DMS153 treated with DMSO at 0.1 percent for 48 hours (cell line): ENCODE measurements at regions not wholly inside any gene's neighbourhood (a gene's known extent, or its start where the extent isn't known, plus 50 kb on each side); places are given as distances from the start of the nearest gene placed in this dataset.
"Not testable (repeated sequence)": the region's sequence is repeated elsewhere in the genome, so short reads cannot be mapped to it uniquely, and the experiment has no call there.

Source experiments
- DNase-seq: peaks from one replicate; lab custom pipeline; 2025; ENCODE audit not compliant: unreplicated experiment; lab: John Stamatoyannopoulos, UW

DNA sequence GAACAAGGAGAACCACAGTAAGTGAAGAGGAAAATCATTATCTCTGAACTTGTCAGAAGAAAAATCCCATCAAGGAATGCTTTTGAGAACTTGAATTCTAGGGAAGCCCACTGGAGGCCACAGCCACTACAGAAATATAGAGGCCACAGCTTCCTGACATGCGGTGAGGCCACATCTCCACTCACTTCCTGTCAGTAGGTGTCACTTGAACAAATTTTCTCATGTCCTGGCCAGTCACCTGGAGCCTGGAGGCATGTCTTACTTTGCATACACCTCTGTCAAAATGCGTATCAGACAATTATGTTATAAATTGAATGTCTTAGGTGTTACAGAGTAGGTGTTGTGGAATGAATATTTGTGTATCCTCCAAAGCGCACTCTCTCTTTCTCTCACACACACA lies 370.3 kb downstream of the DAD1 start:
- no peak for DNase-seq

DNA sequence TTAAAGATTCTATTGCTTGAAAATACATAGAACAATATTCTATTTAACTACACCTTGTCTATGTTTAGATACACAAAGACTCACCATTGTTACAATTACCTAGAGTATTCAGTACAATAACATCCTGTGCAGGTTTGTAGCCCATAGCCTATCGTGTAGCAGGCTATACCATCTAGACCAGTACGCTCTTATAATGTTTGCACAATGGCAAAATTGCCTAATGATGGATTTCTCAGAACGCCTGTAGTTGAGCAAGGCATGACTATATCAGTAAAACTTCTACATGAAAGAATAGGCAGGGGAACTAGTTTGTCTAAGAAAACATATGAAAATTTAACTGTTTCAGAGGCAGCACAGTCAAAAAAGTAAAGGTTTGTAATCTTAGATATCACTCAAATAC lies 375.9 kb downstream of the DAD1 start:
- no peak for DNase-seq

- no peak for DNase-seq
Observed at GRCh38 chr14:22210906-22211305, 378.1 kb downstream of the DAD1 start.

DNA sequence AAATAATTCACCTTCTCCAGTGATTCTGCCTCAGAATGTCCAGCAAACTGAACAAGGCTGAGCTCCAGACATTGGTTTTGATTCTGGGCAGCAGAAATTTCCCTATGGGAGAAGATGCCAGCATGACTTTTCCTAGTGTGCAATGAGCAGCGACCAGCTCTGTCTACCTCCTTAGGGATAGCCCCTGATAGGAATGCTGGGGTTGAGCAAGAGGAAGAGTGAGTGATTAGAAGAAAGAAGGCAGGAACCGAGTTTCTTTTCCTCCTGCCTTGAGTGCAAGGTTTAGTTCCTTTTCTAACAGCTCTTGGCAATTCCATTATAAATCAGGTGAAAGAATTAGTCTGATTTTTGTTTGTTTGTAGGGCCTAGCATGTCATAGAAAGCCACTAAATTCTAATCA lies 379.0 kb downstream of the DAD1 start:
- DNase-seq, result no peak

DNA sequence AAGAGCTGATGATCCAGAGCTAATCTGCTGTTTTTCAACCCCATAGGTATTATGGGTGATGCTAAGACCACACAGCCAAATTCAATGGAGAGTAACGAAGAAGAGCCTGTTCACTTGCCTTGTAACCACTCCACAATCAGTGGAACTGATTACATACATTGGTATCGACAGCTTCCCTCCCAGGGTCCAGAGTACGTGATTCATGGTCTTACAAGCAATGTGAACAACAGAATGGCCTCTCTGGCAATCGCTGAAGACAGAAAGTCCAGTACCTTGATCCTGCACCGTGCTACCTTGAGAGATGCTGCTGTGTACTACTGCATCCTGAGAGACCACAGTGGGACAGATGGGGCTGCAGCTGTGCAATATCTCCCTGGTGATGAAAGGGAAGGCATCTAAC lies 386.0 kb downstream of the DAD1 start:
- DNase-seq, result no peak

DNA sequence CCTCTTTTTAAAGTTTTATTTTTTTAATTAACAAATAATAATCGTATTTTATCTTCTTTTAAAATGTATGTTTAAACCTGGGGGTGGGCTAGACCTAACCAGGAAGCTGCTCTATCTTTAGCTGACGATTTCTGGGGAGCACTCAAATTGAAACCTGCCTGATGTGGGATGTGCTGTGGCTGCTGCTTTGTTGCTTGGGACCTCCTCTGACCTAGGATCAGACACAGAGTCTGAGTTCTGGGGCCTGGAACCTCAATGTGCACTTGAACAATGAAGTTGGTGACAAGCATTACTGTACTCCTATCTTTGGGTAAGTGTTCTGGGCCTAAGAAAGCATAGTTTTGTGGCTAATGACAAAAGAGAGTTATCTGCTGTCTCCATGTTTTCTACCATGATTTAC lies 386.7 kb downstream of the DAD1 start:
- DNase-seq, result no peak

DNA sequence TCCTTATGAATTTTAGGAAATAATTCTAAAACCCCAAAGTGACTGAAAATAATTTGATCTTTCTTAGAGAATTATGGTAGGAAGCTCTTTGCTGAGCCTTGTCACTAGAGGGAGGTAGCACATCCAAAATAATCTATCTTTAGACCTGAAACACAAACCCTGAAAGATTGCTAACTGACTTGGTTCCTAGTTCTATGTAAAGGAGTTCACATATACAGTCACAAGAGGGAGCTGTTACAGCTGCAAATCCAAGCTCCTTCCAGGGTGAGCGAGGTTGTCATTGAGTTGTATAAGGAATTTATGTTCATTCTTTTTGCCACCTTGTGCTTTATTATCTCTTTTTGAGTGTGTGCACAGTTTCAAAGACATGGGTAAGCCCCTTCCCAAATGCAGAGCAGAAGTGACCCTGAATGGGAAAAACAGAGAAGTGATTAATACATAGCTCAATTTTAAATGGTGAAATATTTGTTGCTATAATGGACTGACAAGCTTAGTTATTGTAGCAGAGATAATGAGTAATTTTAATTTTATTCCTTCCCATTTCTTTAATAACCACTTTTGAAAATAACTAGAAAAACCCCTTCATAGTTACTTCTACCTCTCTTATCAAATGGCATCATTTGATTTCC lies 387.9 kb downstream of the DAD1 start:
- no peak for DNase-seq

- not testable (repeated sequence) for DNase-seq
Observed at GRCh38 chr14:22200131-22200530, 388.9 kb downstream of the DAD1 start.

GRCh38 chr14:22194664-22195063 lies 394.4 kb downstream of the DAD1 start:
- DNase-seq, result no peak

GRCh38 chr14:22190411-22191191 lies 398.4 kb downstream of the DAD1 start:
- no peak for DNase-seq

DNA sequence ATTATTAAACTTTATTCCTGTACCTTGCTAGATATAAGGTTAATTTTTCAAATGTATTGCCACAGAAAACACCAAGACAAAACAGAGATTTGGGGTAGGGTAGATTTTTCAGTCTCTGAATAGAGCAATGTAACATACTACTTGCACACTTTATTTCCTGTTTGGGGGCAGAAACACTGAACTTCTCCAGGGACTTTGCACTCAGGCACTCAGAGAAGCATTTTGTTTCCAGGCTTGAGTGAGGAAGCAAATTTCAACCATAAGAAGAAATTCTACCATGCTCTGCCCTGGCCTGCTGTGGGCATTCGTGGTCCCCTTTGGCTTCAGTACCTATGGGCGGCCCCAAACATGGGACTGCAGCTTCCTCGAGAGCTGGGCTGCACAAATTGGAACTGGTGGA lies 399.1 kb downstream of the DAD1 start:
- DNase-seq, result no peak

DNA sequence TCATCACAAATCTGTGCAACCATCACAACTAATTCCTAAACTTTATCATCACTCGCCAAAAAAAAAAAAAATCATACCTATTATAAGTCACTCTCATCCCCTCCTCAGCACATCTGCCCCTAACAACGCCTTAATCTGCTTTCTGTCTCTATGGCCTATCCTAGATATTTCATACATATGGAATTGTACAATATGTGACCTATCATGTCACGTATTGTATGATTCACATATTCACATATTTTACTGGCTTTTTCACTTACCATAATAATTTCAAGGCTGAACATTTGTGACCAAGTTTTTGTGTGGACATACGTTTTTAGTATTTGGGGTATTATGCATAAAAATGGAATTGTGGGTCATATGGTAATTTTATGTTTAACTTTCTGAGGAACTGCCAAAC lies 400.7 kb downstream of the DAD1 start:
- no peak for DNase-seq

- DNase-seq, result no peak
Observed at GRCh38 chr14:22185789-22186188, 403.2 kb downstream of the DAD1 start.

DNA sequence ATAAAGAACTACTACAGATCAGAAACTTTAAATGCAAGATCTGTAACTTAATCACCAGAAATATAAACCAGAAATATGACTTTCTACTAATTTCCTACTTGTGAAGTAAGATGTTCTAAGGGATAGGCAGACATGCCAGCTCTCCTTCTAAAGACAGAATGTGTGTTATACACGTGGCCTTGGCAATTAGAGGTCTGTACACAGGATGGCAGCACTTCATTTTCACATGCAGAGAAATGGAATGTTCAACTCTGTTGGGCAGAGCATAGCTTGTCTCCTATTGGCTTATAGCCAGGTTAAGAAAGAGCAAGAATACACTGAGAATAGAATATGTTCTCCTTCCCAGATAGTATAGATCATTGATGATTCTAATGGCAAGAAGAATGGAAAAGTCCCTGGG lies 403.8 kb downstream of the DAD1 start:
- DNase-seq, result no peak

DNA sequence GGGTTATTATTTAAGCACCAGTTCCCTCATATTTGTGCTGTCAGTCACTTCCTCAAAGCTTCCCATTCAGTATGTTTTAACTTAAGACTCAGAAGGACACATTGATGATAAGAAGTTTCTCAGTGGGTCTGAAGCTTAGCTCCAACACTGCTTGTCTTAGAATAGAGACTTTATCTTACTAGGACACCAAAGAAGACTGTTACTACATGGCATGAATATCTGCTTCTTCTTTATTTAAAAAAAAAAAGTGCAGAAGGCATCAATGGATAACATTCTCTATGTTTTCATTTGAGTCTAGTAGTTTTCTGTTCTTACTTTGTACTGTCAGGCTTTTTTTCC lies 404.2 kb downstream of the DAD1 start:
- DNase-seq, result no peak

DNA sequence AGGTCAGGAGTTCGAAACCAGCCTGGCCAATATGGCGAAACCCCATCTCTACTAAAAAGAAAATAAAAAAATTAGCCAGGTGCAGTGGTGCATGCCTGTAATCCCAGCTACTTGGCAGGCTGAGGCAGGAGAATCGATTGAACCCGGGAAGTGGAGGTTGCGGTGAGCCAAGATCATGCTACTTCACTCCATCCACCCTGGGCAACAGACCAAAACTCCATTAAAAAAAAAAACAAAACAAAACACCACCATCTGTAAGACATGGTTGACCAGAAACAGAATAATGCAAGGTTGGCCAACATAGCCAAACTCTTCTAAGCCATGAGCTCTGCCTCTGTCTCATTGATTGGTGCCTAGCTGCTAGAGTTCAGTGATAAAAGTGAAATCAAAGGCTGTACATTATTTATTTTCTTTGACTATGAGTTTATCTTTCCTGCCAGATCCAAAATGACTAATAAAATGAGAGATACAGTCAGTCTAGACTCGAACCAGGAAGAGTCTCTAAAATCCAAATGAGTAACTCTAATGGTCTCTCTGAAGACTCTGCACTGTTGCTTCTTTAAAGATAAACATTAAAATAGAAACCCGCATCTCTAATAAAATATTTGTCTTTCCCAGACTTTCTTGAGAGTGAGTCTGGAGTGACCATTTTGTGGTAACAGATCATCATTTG lies 404.7 kb downstream of the DAD1 start:
- no peak for DNase-seq

- DNase-seq, result no peak
Observed at GRCh38 chr14:22180045-22180444, 409.0 kb downstream of the DAD1 start.

DNA sequence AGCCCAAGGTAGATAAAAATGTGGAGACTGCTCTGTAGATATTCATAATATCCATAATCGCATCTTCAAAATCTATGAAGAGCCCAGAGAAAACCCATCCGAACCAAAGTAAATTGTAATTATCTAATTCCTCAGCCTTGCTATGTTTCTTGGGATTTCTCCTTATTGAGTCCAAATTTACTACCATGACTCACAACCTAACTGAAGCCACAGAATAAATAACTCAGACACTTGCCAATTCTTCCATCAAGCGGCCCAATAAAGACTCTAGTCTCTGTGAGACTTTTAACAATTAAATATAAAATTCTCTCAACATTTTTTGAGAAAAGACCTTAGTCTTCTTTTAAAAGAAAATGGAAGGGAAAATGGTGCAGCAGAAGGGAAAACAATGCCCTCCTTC lies 409.8 kb downstream of the DAD1 start:
- DNase-seq, result no peak

GRCh38 chr14:22178333-22178839 lies 410.6 kb downstream of the DAD1 start:
- no peak for DNase-seq

- DNase-seq, result no peak
Observed at GRCh38 chr14:22177870-22178269, 411.2 kb downstream of the DAD1 start.

DNA sequence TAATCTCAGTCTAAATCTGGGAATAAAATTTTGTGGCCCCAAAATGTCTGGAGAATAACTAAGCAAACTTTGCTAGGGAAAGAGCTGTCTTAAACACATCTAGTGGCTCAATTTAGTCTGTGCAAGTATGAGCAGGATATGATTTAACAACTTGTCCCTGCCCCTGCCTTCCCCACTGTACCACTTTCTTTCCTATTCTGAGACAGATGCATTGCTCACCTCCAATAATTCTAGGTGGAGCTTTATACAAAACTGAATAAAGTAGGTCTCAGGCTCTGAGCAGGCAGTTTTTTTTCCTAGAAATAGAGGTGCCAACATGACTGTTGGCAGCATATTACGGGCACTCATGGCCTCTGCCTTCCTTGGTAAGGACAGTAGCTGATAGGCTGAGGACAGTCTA lies 412.1 kb downstream of the DAD1 start:
- no peak for DNase-seq

DNA sequence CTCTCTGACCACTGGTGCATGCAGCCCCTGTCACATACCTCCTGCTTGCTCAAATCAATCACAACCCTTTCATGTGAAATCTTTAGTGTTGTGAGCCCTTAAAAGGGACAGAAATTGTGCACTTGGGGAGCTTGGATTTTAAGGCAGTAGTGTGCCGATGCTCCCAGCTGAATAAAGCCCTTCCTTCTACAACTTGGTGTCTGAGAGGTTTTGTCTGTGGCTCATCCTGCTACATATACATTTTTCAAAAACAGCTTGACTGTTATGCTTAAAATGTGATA lies 413.8 kb downstream of the DAD1 start:
- DNase-seq, result not testable (repeated sequence)
